ENCODE measurements at regions not wholly inside any gene's neighbourhood (a gene's known extent, or its start where the extent isn't known, plus 50 kb on each side); places are given as distances from the start of the nearest gene placed in this dataset.

DNA sequence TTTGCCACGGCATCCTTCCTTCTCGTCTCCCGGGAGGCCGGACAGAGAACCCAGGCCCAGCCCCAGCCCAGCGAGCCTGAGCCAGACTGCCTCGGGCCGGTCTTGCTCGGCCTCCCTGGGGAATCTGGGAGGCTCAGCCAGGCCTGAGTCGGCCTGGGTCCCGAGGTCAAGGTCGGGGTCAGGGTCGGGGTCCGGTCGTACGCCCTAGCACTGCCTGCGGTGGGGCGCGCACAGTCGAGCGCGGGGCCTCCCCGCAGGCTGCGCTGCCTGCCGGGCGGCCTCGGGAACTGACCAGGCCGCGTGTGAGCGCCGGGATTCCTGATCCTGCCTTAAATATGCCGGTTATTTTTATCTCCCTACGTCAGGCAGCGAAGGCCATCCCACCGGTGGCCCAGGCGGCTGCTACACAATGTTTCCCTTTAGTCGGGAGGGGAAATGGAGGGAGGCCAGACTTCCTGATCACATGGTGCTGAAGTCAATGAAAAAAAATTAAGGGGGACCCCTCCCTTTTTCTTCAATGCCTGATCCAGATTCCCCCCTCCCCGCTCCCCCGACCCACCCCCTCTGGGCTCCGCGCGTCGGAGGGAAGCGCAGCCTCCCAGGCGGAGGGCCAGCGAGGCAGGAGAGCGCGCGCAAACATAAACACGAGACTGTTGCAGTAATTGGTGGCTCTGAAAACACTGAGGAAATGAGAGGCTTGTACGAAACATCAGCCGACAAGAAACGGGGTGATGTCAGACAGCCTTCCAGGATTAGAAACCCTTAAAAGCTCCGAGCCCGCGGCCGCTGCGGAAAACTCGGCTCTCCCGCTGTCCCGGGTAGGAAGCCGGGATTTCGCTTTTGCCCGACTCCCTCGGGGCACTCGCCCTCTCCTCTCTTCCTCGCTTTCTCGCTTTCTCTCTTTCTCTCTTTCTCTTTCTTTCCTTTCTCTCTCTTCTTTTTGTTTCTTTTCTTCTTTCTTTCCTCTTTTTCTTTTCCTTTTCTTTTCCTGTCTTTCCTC is 148.2 kb upstream of the KLF4 start:
- TF ChIP-seq, protein P1, sequence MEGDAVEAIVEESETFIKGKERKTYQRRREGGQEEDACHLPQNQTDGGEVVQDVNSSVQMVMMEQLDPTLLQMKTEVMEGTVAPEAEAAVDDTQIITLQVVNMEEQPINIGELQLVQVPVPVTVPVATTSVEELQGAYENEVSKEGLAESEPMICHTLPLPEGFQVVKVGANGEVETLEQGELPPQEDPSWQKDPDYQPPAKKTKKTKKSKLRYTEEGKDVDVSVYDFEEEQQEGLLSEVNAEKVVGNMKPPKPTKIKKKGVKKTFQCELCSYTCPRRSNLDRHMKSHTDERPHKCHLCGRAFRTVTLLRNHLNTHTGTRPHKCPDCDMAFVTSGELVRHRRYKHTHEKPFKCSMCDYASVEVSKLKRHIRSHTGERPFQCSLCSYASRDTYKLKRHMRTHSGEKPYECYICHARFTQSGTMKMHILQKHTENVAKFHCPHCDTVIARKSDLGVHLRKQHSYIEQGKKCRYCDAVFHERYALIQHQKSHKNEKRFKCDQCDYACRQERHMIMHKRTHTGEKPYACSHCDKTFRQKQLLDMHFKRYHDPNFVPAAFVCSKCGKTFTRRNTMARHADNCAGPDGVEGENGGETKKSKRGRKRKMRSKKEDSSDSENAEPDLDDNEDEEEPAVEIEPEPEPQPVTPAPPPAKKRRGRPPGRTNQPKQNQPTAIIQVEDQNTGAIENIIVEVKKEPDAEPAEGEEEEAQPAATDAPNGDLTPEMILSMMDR (IDR thresholded peaks at IDR 0.05; ENCODE audit: low read depth, low read length), result no peak
- TF ChIP-seq POLR2A (IDR thresholded peaks at IDR 0.05; ENCODE audit: extremely low read depth, insufficient read length), result no peak
- TF ChIP-seq, protein P2, sequence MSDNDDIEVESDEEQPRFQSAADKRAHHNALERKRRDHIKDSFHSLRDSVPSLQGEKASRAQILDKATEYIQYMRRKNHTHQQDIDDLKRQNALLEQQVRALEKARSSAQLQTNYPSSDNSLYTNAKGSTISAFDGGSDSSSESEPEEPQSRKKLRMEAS (IDR thresholded peaks at IDR 0.05; ENCODE audit: low read depth, low read length), result no peak; the same call in 1 of the 2 replicates
